HuH-7.5 (cell line): ENCODE measurements at regions not wholly inside any gene's neighbourhood (a gene's known extent, or its start where the extent isn't known, plus 50 kb on each side); places are given as distances from the start of the nearest gene placed in this dataset.

ENCODE experiments used
- DNase-seq: peaks from one replicate; pipeline ENCODE4 v3.0.0; 2011; ENCODE audit warnings: low spot score

GRCh38 chr2:157933160-157933920, 57.2 kb upstream of the ACVR1 start:
- DNase-seq: no peak

GRCh38 chr2:157932480-157933159, 56.5 kb upstream of the ACVR1 start:
- no peak for DNase-seq

- DNase-seq: no peak
Observed at GRCh38 chr2:157931542-157931941, 55.4 kb upstream of the ACVR1 start.

GRCh38 chr2:157930728-157931127, 54.6 kb upstream of the ACVR1 start:
- DNase-seq: no peak

- no peak for DNase-seq
Observed at GRCh38 chr2:157929871-157930667, 53.9 kb upstream of the ACVR1 start.

- no peak for DNase-seq
Observed at GRCh38 chr2:157928372-157928771, 52.2 kb upstream of the ACVR1 start.

- no peak for DNase-seq
Observed at GRCh38 chr2:157927155-157927554, 51.0 kb upstream of the ACVR1 start.
